Smooth muscle cell (in vitro differentiated cells): ENCODE measurements at regions not wholly inside any gene's neighbourhood (a gene's known extent, or its start where the extent isn't known, plus 50 kb on each side); places are given as distances from the start of the nearest gene placed in this dataset.

Experiments used
- DNase-seq: peaks from one replicate; lab custom pipeline; 2025; ENCODE audit not compliant: unreplicated experiment; lab: John Stamatoyannopoulos, UW
- H2AFZ ChIP-seq: fragments of 200-600 bp; sonication (generic); 2 replicates; pipeline ENCODE4 v1.6.0; 2016; ENCODE audit warnings: antibody characterized with exemption, low read depth, mild to moderate bottlenecking
- H3F3A ChIP-seq: fragments of 200-600 bp; sonication (generic); 2 replicates; pipeline ENCODE4 v1.6.0; 2017; ENCODE audit warnings: antibody characterized with exemption, low read depth
- H3K27ac ChIP-seq: fragments of 200-600 bp; sonication (generic); 2 replicates; pipeline ENCODE4 v1.5.1; 2016; ENCODE audit warnings: low read depth, mild to moderate bottlenecking
- H3K27me3 ChIP-seq: fragments of 200-600 bp; sonication (generic); 2 replicates; pipeline ENCODE4 v1.6.1; 2016; ENCODE audit warnings: low read depth, mild to moderate bottlenecking
- H3K36me3 ChIP-seq: fragments of 200-600 bp; sonication (generic); 2 replicates; pipeline ENCODE4 v1.5.1; 2016; ENCODE audit warnings: low read depth
- H3K4me1 ChIP-seq: fragments of 200-600 bp; sonication (generic); 2 replicates; pipeline ENCODE4 v1.5.1; 2016; ENCODE audit warnings: low read depth
- H3K4me2 ChIP-seq: fragments of 200-600 bp; sonication (generic); 2 replicates; pipeline ENCODE4 v1.6.0; 2016; ENCODE audit warnings: mild to moderate bottlenecking
- H3K4me3 ChIP-seq: fragments of 200-600 bp; sonication (generic); 2 replicates; pipeline ENCODE4 v1.5.1; 2016; ENCODE audit warnings: mild to moderate bottlenecking
- H3K79me2 ChIP-seq: fragments of 200-600 bp; sonication (generic); 2 replicates; pipeline ENCODE4 v1.6.0; 2016; ENCODE audit warnings: low read depth, mild to moderate bottlenecking
- H3K9ac ChIP-seq: fragments of 200-600 bp; sonication (generic); 2 replicates; pipeline ENCODE4 v1.6.0; 2016; ENCODE audit warnings: low read depth
- H3K9me3 ChIP-seq: fragments of 200-600 bp; sonication (generic); replicated peaks from 2 replicates; pipeline ENCODE4 v1.5.1; 2016; ENCODE audit warnings: low read depth
- H4K20me1 ChIP-seq: fragments of 200-600 bp; sonication (generic); 2 replicates; pipeline ENCODE4 v1.6.0; 2016; ENCODE audit warnings: low read depth
- WGBS: methylation state at CpG from one replicate; pipeline ENCODE4 v1.1.7; 2016; ENCODE audit warnings: low lambda C conversion rate; 5-methylcytosine and 5-hydroxymethylcytosine counted together
- TF ChIP-seq, protein P1 (sequence below): fragments of 200-600 bp; sonication (generic); IDR thresholded peaks from 2 replicates; pipeline ENCODE4 v1.5.1; 2017; ENCODE audit warnings: borderline replicate concordance, mild to moderate bottlenecking, antibody characterized with exemption; ENCODE audit not compliant: insufficient read depth, poor library complexity, severe bottlenecking

GRCh38 chr3:151567477-151567876 lies 106.6 kb upstream of the IGSF10 start:
- H3K79me2 ChIP-seq: no peaks in the 10 kb centered on the region
- 67% methylated on average over 2 of the region's 2 CpGs for WGBS
- TF ChIP-seq, protein P1, sequence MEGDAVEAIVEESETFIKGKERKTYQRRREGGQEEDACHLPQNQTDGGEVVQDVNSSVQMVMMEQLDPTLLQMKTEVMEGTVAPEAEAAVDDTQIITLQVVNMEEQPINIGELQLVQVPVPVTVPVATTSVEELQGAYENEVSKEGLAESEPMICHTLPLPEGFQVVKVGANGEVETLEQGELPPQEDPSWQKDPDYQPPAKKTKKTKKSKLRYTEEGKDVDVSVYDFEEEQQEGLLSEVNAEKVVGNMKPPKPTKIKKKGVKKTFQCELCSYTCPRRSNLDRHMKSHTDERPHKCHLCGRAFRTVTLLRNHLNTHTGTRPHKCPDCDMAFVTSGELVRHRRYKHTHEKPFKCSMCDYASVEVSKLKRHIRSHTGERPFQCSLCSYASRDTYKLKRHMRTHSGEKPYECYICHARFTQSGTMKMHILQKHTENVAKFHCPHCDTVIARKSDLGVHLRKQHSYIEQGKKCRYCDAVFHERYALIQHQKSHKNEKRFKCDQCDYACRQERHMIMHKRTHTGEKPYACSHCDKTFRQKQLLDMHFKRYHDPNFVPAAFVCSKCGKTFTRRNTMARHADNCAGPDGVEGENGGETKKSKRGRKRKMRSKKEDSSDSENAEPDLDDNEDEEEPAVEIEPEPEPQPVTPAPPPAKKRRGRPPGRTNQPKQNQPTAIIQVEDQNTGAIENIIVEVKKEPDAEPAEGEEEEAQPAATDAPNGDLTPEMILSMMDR: no peak

GRCh38 chr3:151564261-151564660 lies 103.4 kb upstream of the IGSF10 start:
- H2AFZ ChIP-seq: no peak overlapping the region
- H3K9me3 ChIP-seq: no peaks in the 10 kb centered on the region
- H3K27me3 ChIP-seq: no peaks in the 10 kb centered on the region
- no peaks in the 10 kb centered on the region for H3K36me3 ChIP-seq
- WGBS: 94% methylated on average over 2 of the region's 2 CpGs
- TF ChIP-seq, protein P1: no peak
- H3K4me3 ChIP-seq: no peak overlapping the region
- H3F3A ChIP-seq: no peaks in the 10 kb centered on the region
- no peaks in the 10 kb centered on the region for H4K20me1 ChIP-seq
- H3K27ac ChIP-seq: no peak overlapping the region
- H3K79me2 ChIP-seq: no peaks in the 10 kb centered on the region
- no peaks in the 10 kb centered on the region for H3K4me1 ChIP-seq
- H3K4me2 ChIP-seq: no peak overlapping the region
- DNase-seq: no peak
- no peak overlapping the region for H3K9ac ChIP-seq

More at GRCh38 chr3:151567477-151567876, 106.6 kb upstream of the IGSF10 start:
- H3K9me3 ChIP-seq: no peaks in the 10 kb centered on the region
- no peak overlapping the region for H3K4me2 ChIP-seq
- H3K27ac ChIP-seq: no peak overlapping the region
- no peaks in the 10 kb centered on the region for H4K20me1 ChIP-seq
- no peak overlapping the region for H3K4me3 ChIP-seq
- H3F3A ChIP-seq: no peaks in the 10 kb centered on the region
- DNase-seq: no peak
- no peaks in the 10 kb centered on the region for H3K36me3 ChIP-seq
- no peak overlapping the region for H3K9ac ChIP-seq
- no peaks in the 10 kb centered on the region for H3K4me1 ChIP-seq
- H3K27me3 ChIP-seq: no peaks in the 10 kb centered on the region
- no peak overlapping the region for H2AFZ ChIP-seq

- 45% methylated on average over 2 of the region's 2 CpGs for WGBS
These were observed 102.4 kb upstream of the IGSF10 start for GRCh38 chr3:151563305-151563704.

DNA sequence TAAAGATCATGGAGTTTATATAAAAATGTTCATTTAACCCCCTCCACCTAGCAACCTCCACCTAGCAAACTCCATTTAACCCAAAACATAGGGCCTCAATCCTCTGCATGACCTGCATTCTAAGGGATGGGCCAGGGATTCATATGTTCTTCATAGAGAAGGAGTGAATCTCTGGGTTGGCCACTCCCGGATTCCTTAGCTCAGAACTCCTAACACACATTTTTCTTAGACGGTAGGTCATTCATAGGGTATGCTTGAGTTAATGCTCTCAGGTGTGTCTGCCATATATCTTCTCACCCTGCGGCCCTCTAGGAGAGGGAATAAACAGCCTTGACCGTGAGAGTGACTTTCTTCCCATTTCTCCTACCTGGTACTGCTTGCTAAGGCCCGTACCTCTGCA lies 102.0 kb upstream of the IGSF10 start:
- WGBS: 74% methylated on average over 5 of the region's 5 CpGs
- Histone ChIP-seq H4K20me1 (no peaks in the 10 kb centered on the region), H3K4me2 (no peak overlapping the region), H3K36me3 (no peaks in the 10 kb centered on the region), H2AFZ (no peak overlapping the region), H3K4me3 (no peak overlapping the region), H3K27me3 (no peaks in the 10 kb centered on the region), H3K79me2 (no peaks in the 10 kb centered on the region), H3F3A (no peaks in the 10 kb centered on the region), H3K9me3 (no peaks in the 10 kb centered on the region), H3K4me1 (no peaks in the 10 kb centered on the region), H3K9ac (no peak overlapping the region), H3K27ac (no peak overlapping the region)
- TF ChIP-seq, protein P1: no peak
- DNase-seq: no peak

More at GRCh38 chr3:151563305-151563704, 102.4 kb upstream of the IGSF10 start:
- Histone ChIP-seq H3K27me3 (no peaks in the 10 kb centered on the region), H2AFZ (no peak overlapping the region), H3K27ac (no peak overlapping the region), H3K4me2 (no peak overlapping the region), H3K36me3 (no peaks in the 10 kb centered on the region), H3K9ac (no peak overlapping the region), H3K4me1 (no peaks in the 10 kb centered on the region), H3F3A (no peaks in the 10 kb centered on the region), H3K79me2 (no peaks in the 10 kb centered on the region), H4K20me1 (no peaks in the 10 kb centered on the region), H3K4me3 (no peak overlapping the region), H3K9me3 (no peaks in the 10 kb centered on the region)
- DNase-seq: no peak
- TF ChIP-seq, protein P1: no peak
